ENCODE measurements at regions not wholly inside any gene's neighbourhood (a gene's known extent, or its start where the extent isn't known, plus 50 kb on each side); places are given as distances from the start of the nearest gene placed in this dataset.

GRCh38 chr21:26698416-26698815 lies 125.3 kb upstream of the CYYR1 start:
- no peak for DNase-seq (ENCODE audit: insufficient read length, low spot score, missing footprints)
- Histone ChIP-seq H3K27me3 (ENCODE audit: insufficient read depth, low read length) (no peaks in the 10 kb centered on the region), H3K27ac (ENCODE audit: low read depth, low read length) (no peak overlapping the region), H3K4me3 (ENCODE audit: insufficient read depth, low read length) (no peak overlapping the region), H4K20me1 (ENCODE audit: insufficient read depth, low read length) (no peaks in the 10 kb centered on the region), H3K79me2 (ENCODE audit: insufficient read depth, low read length) (no peaks in the 10 kb centered on the region), H3K4me1 (ENCODE audit: insufficient read depth, low read length) (no peaks in the 10 kb centered on the region), H3K36me3 (ENCODE audit: insufficient read depth, low read length) (no peaks in the 10 kb centered on the region), H3K9me3 (ENCODE audit: low read depth, low read length) (no peaks in the 10 kb centered on the region), H2AFZ (ENCODE audit: low read length) (no peak overlapping the region), H3K4me2 (ENCODE audit: insufficient read depth, low read length) (no peak overlapping the region)
- TF ChIP-seq, protein P1, sequence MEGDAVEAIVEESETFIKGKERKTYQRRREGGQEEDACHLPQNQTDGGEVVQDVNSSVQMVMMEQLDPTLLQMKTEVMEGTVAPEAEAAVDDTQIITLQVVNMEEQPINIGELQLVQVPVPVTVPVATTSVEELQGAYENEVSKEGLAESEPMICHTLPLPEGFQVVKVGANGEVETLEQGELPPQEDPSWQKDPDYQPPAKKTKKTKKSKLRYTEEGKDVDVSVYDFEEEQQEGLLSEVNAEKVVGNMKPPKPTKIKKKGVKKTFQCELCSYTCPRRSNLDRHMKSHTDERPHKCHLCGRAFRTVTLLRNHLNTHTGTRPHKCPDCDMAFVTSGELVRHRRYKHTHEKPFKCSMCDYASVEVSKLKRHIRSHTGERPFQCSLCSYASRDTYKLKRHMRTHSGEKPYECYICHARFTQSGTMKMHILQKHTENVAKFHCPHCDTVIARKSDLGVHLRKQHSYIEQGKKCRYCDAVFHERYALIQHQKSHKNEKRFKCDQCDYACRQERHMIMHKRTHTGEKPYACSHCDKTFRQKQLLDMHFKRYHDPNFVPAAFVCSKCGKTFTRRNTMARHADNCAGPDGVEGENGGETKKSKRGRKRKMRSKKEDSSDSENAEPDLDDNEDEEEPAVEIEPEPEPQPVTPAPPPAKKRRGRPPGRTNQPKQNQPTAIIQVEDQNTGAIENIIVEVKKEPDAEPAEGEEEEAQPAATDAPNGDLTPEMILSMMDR (IDR thresholded peaks at IDR 0.05; ENCODE audit: extremely low read depth, low read depth, low read length), result no peak

- Histone ChIP-seq H3K9me3 (ENCODE audit: low read depth, low read length) (no peaks in the 10 kb centered on the region), H3K79me2 (ENCODE audit: insufficient read depth, low read length) (no peaks in the 10 kb centered on the region), H3K4me1 (ENCODE audit: insufficient read depth, low read length) (no peaks in the 10 kb centered on the region), H3K36me3 (ENCODE audit: insufficient read depth, low read length) (no peaks in the 10 kb centered on the region), H3K27ac (ENCODE audit: low read depth, low read length) (no peak overlapping the region), H3K4me2 (ENCODE audit: insufficient read depth, low read length) (no peak overlapping the region), H4K20me1 (ENCODE audit: insufficient read depth, low read length) (no peaks in the 10 kb centered on the region), H3K4me3 (ENCODE audit: insufficient read depth, low read length) (no peak overlapping the region), H3K27me3 (ENCODE audit: insufficient read depth, low read length) (no peaks in the 10 kb centered on the region), H2AFZ (ENCODE audit: low read length) (no peak overlapping the region)
- TF ChIP-seq, protein P1 (IDR thresholded peaks at IDR 0.05; ENCODE audit: extremely low read depth, low read depth, low read length), result no peak
- DNase-seq (ENCODE audit: insufficient read length, low spot score, missing footprints), result no peak
These were observed 118.3 kb upstream of the CYYR1 start for GRCh38 chr21:26691416-26691815.

GRCh38 chr21:26686705-26687104 lies 113.6 kb upstream of the CYYR1 start:
- H3K79me2 ChIP-seq (ENCODE audit: insufficient read depth, low read length), result no peaks in the 10 kb centered on the region
- no peak overlapping the region for H3K4me2 ChIP-seq (ENCODE audit: insufficient read depth, low read length)
- no peak overlapping the region for H3K27ac ChIP-seq (ENCODE audit: low read depth, low read length)
- DNase-seq (ENCODE audit: insufficient read length, low spot score, missing footprints), result no peak
- H3K4me1 ChIP-seq (ENCODE audit: insufficient read depth, low read length), result no peaks in the 10 kb centered on the region
- H4K20me1 ChIP-seq (ENCODE audit: insufficient read depth, low read length), result no peaks in the 10 kb centered on the region
- no peaks in the 10 kb centered on the region for H3K9me3 ChIP-seq (ENCODE audit: low read depth, low read length)
- TF ChIP-seq, protein P1 (IDR thresholded peaks at IDR 0.05; ENCODE audit: extremely low read depth, low read depth, low read length), result no peak
- no peak overlapping the region for H3K4me3 ChIP-seq (ENCODE audit: insufficient read depth, low read length)
- H3K36me3 ChIP-seq (ENCODE audit: insufficient read depth, low read length), result no peaks in the 10 kb centered on the region
- H3K27me3 ChIP-seq (ENCODE audit: insufficient read depth, low read length), result no peaks in the 10 kb centered on the region
- no peak overlapping the region for H2AFZ ChIP-seq (ENCODE audit: low read length)

DNA sequence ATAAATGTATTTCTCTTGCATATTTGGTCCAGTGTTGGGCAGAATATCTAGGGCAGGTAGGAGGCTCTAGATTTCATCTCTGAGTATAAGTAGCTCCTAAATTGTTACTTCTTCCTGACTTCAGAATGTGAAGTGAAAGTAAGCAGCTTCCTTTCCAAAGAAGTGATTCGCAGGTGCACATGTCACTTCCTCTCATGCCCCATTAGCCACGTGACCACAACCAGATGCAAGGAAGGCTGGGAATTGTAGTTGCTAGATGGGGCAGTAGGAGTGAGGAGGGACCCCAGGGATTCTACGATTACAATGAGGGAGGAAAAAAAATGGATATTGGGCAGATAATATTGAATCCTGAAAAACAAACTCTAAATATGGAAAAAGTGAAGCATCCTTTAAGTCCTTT lies 113.2 kb upstream of the CYYR1 start:
- no peaks in the 10 kb centered on the region for H3K36me3 ChIP-seq (ENCODE audit: insufficient read depth, low read length)
- H3K4me3 ChIP-seq (ENCODE audit: insufficient read depth, low read length), result peak overlapping the region; percentile 13
- H3K27me3 ChIP-seq (ENCODE audit: insufficient read depth, low read length), result no peaks in the 10 kb centered on the region
- TF ChIP-seq, protein P1 (IDR thresholded peaks at IDR 0.05; ENCODE audit: extremely low read depth, low read depth, low read length), result no peak
- H3K4me2 ChIP-seq (ENCODE audit: insufficient read depth, low read length), result peak overlapping the region; percentile 45
- no peaks in the 10 kb centered on the region for H3K4me1 ChIP-seq (ENCODE audit: insufficient read depth, low read length)
- no peak overlapping the region for H3K27ac ChIP-seq (ENCODE audit: low read depth, low read length)
- no peak for DNase-seq (ENCODE audit: insufficient read length, low spot score, missing footprints)
- H2AFZ ChIP-seq (ENCODE audit: low read length), result no peak overlapping the region
- no peaks in the 10 kb centered on the region for H4K20me1 ChIP-seq (ENCODE audit: insufficient read depth, low read length)
- no peaks in the 10 kb centered on the region for H3K79me2 ChIP-seq (ENCODE audit: insufficient read depth, low read length)
- H3K9me3 ChIP-seq (ENCODE audit: low read depth, low read length), result no peaks in the 10 kb centered on the region

Measured in osteoblast (primary cell).